Uterus (tissue), 2 donors: ENCODE measurements at regions not wholly inside any gene's neighbourhood (a gene's known extent, or its start where the extent isn't known, plus 50 kb on each side); places are given as distances from the start of the nearest gene placed in this dataset.

ENCODE experiments used
- POLR2A ChIP-seq, 2 donors: fragments of 450-650 bp; IDR thresholded peaks; one replicate each; pipeline ENCODE4 v1.6.1; 2016; ENCODE audit warnings: antibody characterized with exemption in 2 of 2, mild to moderate bottlenecking in 1 of 2, moderate library complexity in 1 of 2
- TF ChIP-seq, protein P1 (sequence below), 4 experiments: fragments of 200-600 bp in 2 of 4; fragments of 450-650 bp in 2 of 4; sonication (generic) in 2 of 4; IDR thresholded peaks; one replicate each; pipeline ENCODE4 v1.5.1; 2016 to 2019; ENCODE audit warnings: antibody characterized with exemption in 4 of 4, mild to moderate bottlenecking in 2 of 4, moderate library complexity in 1 of 4

DNA sequence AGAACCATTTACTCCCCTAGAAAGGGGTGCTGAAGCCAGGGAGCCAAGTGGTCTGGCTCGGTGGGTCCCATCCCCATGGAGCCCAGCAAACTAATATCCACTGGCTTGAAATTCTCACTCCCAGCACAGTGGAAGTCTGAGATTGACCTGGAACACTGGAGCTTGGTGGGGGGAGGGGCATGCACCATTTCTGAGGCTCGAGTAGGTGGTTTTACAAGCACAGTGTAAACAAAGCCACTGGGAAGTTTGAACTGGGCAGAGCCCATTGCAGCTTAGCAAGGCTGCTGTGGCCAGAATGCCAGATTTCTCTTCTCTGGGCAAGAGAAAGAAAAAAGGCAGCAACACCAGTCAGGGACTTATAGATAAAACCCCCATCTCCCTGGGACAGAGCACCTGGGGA is 855.8 kb upstream of the CITED2 start:
- TF ChIP-seq, protein P1, sequence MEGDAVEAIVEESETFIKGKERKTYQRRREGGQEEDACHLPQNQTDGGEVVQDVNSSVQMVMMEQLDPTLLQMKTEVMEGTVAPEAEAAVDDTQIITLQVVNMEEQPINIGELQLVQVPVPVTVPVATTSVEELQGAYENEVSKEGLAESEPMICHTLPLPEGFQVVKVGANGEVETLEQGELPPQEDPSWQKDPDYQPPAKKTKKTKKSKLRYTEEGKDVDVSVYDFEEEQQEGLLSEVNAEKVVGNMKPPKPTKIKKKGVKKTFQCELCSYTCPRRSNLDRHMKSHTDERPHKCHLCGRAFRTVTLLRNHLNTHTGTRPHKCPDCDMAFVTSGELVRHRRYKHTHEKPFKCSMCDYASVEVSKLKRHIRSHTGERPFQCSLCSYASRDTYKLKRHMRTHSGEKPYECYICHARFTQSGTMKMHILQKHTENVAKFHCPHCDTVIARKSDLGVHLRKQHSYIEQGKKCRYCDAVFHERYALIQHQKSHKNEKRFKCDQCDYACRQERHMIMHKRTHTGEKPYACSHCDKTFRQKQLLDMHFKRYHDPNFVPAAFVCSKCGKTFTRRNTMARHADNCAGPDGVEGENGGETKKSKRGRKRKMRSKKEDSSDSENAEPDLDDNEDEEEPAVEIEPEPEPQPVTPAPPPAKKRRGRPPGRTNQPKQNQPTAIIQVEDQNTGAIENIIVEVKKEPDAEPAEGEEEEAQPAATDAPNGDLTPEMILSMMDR (IDR thresholded peaks at IDR 0.05), result no peak
- no peak for TF ChIP-seq POLR2A (IDR thresholded peaks at IDR 0.05)
